ENCODE measurements at regions not wholly inside any gene's neighbourhood (a gene's known extent, or its start where the extent isn't known, plus 50 kb on each side); places are given as distances from the start of the nearest gene placed in this dataset.

DNA sequence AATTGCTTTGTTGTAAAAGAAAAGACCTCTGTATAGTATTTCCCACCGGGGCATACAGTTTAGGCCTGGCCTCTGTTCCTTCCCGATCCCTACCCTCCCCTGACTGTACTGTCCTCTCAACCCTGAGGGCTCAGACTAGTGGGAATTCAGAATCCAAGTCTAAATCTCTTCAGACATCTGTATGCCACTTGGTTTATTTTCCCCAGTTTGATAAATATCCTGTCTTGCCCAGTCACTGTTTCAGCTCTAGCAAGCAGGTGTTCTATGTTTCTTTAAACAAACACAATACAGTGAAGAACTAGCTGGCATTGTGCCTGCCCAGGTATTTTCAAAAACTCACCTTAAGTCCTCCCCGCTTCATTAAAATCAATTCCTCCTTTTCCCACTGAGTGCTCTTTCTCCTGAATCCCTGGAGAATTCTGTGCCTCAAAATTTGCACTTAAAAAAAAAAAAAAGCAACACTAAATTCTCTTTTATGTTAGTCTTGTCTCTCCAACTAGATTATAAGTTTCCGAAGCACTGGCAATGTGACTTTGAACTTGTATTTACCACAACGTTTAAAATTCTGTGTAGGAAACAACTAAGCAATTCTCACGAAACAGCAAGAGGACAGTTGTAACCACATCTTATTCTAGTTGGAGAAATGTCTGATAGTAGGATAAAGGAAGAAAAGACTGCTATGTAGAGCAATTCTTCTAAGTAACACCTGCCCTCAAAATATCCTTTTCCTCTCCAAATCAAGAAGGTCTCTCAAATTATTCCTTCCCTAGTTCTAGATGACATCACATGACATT is 112.0 kb upstream of the CARMIL1 start:
- DNase-seq: peak; percentile 91

GRCh38 chr6:25167961-25168360 is 111.2 kb upstream of the CARMIL1 start:
- no peak for DNase-seq

DNA sequence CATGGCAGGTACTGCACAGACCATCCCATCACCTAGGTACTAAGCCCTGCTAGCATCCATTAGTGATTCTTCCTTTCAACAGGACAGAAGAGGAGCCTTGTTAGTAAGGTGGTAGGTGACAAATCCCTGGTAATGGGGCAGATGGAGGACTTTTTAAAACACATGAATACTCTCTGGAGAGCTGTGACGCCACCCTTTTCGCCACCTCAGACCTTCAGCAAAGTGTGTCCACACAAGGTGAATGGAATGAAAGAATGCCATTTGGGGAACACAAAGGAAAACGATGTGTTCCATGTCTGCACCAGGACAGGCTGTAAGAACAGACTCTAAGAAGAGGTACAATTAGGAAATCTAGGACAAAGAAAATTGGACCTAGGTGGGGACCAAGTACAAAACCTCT is 110.5 kb upstream of the CARMIL1 start:
- DNase-seq: no peak

- no peak for DNase-seq
Measured at GRCh38 chr6:25169553-25169952, 109.6 kb upstream of the CARMIL1 start.

- DNase-seq: no peak
Measured at GRCh38 chr6:25169961-25170360, 109.2 kb upstream of the CARMIL1 start.

DNA sequence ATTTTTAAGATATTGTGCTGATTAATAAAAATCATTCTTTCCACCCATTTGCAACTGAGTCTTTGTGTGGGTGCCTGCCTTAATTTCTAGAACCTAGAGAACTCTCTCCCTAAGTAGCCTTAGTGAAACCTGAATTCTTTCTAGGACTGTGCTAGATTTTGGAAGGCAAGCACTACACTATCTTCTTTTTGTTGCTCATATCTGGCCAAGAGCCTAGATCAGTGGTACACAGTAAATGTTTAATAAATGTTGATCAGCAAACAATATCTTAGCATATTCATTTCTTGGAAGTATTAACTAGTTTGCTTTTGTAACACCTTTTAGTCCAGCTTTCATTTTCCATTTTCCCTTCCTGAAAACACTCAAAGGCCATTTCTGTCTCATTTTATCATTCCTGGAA is 108.5 kb upstream of the CARMIL1 start:
- DNase-seq: no peak

GRCh38 chr6:25171301-25171700 is 107.9 kb upstream of the CARMIL1 start:
- no peak for DNase-seq

- DNase-seq: no peak
Measured at GRCh38 chr6:25172819-25173218, 106.4 kb upstream of the CARMIL1 start.

- DNase-seq: peak; percentile 21
Measured at GRCh38 chr6:25173246-25173645, 105.9 kb upstream of the CARMIL1 start.

DNA sequence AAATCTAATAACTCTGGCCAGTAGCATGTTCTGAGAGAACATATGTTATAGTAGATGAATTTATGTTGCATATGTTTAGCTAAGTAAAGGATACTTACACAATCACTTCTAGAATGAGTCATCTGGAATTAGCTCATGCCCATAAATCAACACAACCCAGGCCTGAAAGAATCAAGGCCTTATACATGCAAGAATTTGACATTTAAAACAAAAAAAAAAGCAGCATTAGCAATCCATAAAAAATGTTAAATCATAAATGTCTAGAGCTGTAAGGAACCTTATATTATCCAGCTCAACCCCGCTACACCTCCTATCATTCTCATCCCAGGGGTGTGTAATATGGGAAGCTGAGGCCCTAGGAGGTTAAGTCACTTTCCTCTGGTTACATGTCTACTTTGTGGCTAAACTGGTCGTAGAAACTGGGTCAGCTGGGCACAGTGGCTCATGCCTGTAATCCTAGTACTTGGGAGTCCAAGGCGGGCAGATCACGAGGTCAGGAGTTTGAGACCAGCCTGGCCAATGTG is 105.2 kb upstream of the CARMIL1 start:
- DNase-seq: no peak

- DNase-seq: no peak
Measured at GRCh38 chr6:25174678-25175077, 104.5 kb upstream of the CARMIL1 start.

- DNase-seq: no peak
Measured at GRCh38 chr6:25175196-25175595, 104.0 kb upstream of the CARMIL1 start.

DNA sequence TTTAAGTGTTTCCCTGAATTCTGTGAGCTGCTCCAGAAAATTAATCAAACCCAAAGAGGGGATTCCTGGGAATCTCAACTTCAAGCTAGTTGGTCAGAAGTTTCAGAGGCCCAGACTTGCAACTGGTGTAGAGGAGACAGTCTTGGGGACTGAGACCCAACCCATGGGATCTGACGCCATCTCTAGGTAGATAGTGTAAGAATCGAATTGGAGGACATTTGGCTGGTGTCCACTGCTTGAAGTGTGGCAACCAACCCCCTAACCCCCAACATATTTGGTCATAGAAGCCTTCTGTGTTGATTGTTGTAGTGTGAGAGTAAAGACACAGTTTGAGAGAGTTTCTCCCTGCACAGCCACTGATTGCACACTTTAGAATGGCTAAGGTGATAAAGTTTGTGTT is 103.5 kb upstream of the CARMIL1 start:
- DNase-seq: no peak

GRCh38 chr6:25176466-25176865 is 102.7 kb upstream of the CARMIL1 start:
- DNase-seq: no peak

DNA sequence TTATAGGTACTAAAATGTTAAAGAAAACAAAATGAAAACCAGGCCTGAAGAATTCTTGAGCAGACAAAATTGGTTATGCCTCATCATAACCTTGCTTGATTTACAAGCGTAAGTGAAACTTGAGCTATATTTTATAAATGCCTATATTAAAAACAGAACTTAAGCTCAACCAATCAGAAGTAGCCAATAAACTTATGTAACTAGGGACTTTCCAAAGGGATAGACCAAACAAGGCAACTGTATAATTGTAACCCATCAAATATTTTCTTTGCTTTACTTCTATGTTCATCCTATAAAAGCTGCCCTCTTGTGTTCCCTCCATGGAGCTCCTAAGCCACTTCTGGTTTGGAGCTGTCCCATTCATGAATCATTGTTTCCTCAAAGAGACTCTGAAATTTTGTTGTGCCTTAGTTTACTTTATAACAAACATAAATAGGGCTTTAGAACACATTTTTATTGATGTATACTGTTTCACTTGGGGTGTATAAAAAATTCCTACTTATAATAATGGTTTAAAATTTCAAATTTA is 101.6 kb upstream of the CARMIL1 start:
- no peak for DNase-seq

GRCh38 chr6:25178336-25179035 is 100.7 kb upstream of the CARMIL1 start:
- DNase-seq: no peak

DNA sequence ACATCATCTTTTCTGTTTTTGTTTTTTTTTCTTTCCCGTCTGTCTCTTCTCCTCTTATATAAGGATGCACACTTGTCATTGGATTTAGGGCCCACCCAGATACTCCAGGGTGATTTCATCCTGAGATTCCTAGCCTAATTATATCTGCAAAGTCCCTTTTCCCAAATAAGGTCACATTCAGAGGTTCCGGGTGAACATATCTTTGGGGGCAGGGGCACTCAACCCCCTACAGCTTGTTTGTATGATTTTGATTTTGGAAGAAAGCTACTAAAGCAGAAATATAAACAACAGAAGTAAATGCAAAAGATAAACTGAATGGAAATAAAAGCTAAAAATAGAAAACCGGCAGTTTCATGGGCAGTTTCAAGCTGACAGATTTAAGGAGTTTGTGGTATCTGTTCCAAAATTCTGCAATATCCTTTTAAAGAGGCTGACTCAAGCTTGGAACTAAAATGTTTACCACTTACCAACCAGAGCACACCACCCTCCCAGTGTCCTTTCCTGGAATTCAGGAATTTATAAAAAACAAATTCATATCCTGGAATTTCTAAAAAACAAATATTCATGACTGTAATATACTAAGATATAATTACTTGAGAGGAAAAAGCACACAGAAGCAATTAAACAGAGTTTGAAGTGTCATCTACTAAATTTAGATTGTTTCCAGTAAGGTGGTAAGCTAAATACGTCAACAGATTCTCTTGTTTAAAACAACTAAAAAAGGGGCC is 100.0 kb upstream of the CARMIL1 start:
- no peak for DNase-seq

DNA sequence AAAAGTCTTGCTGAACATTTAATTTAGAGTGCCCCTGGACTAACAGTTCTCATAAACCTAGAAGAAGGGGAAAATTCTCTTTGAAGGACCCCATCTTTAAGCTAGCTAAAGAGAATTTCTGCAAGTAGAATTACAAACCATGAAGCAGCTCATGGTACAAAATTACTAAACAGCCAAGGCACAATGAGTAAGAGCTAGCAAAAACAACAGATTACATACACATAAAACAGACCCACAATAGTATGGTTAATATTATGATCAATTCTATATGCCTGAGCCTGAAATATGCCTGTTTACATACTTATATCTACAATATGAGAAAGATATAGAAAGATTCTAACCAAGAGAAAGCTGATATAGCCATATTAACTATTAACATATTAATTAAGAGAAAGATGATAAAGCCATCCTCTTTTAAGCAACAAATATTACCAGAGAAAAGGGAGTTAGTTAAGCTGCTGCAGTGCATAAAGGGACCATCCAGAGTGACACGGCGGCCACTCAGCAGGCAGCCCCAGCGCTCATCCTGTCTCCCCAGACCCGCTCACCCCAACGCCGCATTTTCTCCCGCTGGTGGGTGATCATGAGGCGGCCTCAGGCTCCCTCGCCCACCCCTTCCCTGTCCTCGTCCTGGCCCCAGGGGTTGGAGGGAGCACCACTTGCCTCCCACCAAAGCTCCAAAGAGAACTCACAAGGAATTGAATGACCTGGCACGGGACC is 98.4 kb upstream of the CARMIL1 start:
- DNase-seq: no peak

- DNase-seq: no peak
Measured at GRCh38 chr6:25181350-25181724, 97.8 kb upstream of the CARMIL1 start.

DNA sequence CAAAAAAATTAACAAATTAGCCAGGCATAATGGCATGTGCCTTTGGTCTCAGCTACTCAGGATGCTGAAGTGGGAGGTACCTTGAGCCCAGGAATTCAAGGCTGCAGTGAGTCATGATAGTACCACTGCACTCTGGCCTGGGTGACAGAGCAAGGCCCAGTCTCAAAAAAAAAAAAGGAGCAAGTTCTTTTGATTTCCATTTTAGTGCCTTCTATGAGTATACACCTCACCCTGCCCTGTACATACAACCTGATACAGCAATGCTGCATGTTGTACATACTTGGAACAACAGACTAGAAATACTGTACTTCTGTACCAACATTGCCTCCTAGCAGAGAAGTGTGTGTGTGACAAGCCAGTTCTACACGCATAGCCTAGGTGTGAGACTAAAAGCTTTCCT is 97.3 kb upstream of the CARMIL1 start:
- no peak for DNase-seq

DNA sequence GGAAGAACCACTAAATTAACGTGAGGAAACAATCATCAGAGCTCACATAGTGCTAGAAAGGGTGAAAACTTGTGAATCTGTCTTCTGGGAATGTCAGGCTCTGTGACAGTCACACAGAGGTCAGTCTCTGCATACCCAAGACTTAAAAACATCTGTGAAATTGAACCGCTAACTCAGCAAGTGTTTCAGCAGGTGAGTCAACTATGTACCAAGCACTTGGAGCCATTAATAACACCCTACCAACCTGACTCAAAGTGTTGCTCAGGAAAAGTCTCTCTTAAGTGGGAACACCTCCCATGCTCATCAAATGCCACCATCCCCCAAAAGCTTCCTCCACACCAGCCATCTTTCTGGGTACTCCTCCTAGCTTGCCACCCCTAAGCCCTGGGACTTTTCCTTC is 92.3 kb upstream of the CARMIL1 start:
- DNase-seq: no peak

- no peak for DNase-seq
Measured at GRCh38 chr6:25188232-25188631, 90.9 kb upstream of the CARMIL1 start.

All from DMS79 (cell line).